H1 (cell line): ENCODE measurements at regions not wholly inside any gene's neighbourhood (a gene's known extent, or its start where the extent isn't known, plus 50 kb on each side); places are given as distances from the start of the nearest gene placed in this dataset.

Source experiments
- BACH1 ChIP-seq: IDR thresholded peaks from 2 replicates; pipeline ENCODE4 v1.6.1; 2012; ENCODE audit warnings: low read length, improper control_type of control experiment
- NRF1 ChIP-seq: IDR thresholded peaks from 2 replicates; pipeline ENCODE4 v1.6.1; 2011; ENCODE audit warnings: mild to moderate bottlenecking, low read depth, low read length, improper control_type of control experiment
- SIN3A ChIP-seq, 2 experiments: IDR thresholded peaks in 1 of 2; conservative IDR thresholded peaks in 1 of 2; 2 replicates each; pipeline ENCODE4 v1.6.1; 2011 to 2012; ENCODE audit warnings: low read length in 2 of 2, improper control_type of control experiment in 1 of 2, low read depth in 1 of 2, mild to moderate bottlenecking in 1 of 2
- SUZ12 ChIP-seq: fragments of 200-600 bp; sonication (generic); IDR thresholded peaks from 2 replicates; pipeline ENCODE4 v1.6.1; 2012; ENCODE audit warnings: mild to moderate bottlenecking, inconsistent platforms, low read length, moderate library complexity, mixed read lengths
- TF ChIP-seq, protein P1 (sequence below): fragments of 300-600 bp; sonication (generic); IDR thresholded peaks from 2 replicates; pipeline ENCODE4 v1.7.1; 2012; ENCODE audit warnings: low read length, moderate library complexity, mild to moderate bottlenecking, inconsistent platforms; ENCODE audit not compliant: insufficient replicate concordance
- TF ChIP-seq, protein P2 (sequence below): IDR thresholded peaks from 2 replicates; pipeline ENCODE4 v1.6.1; 2011; ENCODE audit warnings: low read length, improper control_type of control experiment

DNA sequence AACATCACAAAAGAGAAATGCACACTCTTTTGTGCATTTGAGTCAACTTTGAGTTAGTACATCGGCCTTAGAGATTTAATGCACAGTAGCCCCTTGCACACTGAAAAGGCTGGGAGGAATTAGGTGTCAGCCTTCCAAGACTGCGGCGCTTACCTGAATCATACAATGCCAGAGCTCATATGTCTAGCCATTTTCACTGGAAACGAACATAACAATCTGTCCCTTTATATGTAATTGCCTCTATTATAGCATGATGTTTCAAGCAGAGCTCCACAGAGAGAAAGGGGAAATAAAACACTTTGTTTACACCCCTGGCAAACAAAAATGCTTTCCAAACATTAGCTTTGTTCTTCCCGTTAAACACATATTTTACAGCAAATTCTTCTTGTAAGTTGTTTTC is 315.7 kb upstream of the SLCO3A1 start (continued):
- TF ChIP-seq, protein P1, sequence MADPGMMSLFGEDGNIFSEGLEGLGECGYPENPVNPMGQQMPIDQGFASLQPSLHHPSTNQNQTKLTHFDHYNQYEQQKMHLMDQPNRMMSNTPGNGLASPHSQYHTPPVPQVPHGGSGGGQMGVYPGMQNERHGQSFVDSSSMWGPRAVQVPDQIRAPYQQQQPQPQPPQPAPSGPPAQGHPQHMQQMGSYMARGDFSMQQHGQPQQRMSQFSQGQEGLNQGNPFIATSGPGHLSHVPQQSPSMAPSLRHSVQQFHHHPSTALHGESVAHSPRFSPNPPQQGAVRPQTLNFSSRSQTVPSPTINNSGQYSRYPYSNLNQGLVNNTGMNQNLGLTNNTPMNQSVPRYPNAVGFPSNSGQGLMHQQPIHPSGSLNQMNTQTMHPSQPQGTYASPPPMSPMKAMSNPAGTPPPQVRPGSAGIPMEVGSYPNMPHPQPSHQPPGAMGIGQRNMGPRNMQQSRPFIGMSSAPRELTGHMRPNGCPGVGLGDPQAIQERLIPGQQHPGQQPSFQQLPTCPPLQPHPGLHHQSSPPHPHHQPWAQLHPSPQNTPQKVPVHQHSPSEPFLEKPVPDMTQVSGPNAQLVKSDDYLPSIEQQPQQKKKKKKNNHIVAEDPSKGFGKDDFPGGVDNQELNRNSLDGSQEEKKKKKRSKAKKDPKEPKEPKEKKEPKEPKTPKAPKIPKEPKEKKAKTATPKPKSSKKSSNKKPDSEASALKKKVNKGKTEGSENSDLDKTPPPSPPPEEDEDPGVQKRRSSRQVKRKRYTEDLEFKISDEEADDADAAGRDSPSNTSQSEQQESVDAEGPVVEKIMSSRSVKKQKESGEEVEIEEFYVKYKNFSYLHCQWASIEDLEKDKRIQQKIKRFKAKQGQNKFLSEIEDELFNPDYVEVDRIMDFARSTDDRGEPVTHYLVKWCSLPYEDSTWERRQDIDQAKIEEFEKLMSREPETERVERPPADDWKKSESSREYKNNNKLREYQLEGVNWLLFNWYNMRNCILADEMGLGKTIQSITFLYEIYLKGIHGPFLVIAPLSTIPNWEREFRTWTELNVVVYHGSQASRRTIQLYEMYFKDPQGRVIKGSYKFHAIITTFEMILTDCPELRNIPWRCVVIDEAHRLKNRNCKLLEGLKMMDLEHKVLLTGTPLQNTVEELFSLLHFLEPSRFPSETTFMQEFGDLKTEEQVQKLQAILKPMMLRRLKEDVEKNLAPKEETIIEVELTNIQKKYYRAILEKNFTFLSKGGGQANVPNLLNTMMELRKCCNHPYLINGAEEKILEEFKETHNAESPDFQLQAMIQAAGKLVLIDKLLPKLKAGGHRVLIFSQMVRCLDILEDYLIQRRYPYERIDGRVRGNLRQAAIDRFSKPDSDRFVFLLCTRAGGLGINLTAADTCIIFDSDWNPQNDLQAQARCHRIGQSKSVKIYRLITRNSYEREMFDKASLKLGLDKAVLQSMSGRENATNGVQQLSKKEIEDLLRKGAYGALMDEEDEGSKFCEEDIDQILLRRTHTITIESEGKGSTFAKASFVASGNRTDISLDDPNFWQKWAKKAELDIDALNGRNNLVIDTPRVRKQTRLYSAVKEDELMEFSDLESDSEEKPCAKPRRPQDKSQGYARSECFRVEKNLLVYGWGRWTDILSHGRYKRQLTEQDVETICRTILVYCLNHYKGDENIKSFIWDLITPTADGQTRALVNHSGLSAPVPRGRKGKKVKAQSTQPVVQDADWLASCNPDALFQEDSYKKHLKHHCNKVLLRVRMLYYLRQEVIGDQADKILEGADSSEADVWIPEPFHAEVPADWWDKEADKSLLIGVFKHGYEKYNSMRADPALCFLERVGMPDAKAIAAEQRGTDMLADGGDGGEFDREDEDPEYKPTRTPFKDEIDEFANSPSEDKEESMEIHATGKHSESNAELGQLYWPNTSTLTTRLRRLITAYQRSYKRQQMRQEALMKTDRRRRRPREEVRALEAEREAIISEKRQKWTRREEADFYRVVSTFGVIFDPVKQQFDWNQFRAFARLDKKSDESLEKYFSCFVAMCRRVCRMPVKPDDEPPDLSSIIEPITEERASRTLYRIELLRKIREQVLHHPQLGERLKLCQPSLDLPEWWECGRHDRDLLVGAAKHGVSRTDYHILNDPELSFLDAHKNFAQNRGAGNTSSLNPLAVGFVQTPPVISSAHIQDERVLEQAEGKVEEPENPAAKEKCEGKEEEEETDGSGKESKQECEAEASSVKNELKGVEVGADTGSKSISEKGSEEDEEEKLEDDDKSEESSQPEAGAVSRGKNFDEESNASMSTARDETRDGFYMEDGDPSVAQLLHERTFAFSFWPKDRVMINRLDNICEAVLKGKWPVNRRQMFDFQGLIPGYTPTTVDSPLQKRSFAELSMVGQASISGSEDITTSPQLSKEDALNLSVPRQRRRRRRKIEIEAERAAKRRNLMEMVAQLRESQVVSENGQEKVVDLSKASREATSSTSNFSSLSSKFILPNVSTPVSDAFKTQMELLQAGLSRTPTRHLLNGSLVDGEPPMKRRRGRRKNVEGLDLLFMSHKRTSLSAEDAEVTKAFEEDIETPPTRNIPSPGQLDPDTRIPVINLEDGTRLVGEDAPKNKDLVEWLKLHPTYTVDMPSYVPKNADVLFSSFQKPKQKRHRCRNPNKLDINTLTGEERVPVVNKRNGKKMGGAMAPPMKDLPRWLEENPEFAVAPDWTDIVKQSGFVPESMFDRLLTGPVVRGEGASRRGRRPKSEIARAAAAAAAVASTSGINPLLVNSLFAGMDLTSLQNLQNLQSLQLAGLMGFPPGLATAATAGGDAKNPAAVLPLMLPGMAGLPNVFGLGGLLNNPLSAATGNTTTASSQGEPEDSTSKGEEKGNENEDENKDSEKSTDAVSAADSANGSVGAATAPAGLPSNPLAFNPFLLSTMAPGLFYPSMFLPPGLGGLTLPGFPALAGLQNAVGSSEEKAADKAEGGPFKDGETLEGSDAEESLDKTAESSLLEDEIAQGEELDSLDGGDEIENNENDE = no peak
- TF ChIP-seq BACH1 (no peak), SUZ12 (no peak), NRF1 (no peak), SIN3A (conservative IDR thresholded peaks at IDR 0.05 in 1 of 2, IDR thresholded peaks at IDR 0.05 in 1 of 2; ENCODE audit: low read depth in 1 of 2, low read length in 2 of 2) (no peak)
- TF ChIP-seq, protein P2, sequence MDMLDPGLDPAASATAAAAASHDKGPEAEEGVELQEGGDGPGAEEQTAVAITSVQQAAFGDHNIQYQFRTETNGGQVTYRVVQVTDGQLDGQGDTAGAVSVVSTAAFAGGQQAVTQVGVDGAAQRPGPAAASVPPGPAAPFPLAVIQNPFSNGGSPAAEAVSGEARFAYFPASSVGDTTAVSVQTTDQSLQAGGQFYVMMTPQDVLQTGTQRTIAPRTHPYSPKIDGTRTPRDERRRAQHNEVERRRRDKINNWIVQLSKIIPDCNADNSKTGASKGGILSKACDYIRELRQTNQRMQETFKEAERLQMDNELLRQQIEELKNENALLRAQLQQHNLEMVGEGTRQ = no peak
